ENCODE measurements at regions not wholly inside any gene's neighbourhood (a gene's known extent, or its start where the extent isn't known, plus 50 kb on each side); places are given as distances from the start of the nearest gene placed in this dataset.

DNA sequence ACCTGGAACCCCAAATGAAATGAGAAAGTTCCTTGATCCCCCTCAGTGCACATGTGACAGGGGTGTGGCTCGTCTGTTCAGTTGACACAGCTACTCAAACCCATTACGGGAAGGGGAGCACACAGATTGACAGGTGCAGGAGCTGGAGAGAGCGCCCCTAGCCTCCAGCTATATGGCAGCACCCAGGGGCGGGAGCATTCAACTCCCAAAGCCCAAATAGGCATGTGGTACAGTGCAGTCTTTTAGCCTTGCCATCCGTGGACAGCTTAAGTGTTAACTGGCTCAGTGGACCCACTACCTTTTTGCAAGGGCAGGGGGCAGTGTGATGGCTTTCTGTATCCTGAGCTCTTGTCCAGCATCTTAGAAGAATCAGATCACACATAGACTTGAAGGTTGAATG, 1374.2 kb upstream of the ALCAM start:
- Histone ChIP-seq H2BK15ac (ENCODE audit: low read depth, low read length) (no peak overlapping the region), H3K4me1 (ENCODE audit: insufficient read depth, low read length) (no peaks in the 10 kb centered on the region), H3K4ac (ENCODE audit: low read depth, low read length) (no peak overlapping the region), H2BK12ac (ENCODE audit: insufficient read length, low read depth, low read length) (no peak overlapping the region), H2BK20ac (ENCODE audit: low read depth, low read length, poor library complexity, severe bottlenecking) (no peak overlapping the region), H4K5ac (ENCODE audit: insufficient read length, low read depth, low read length) (no peak overlapping the region), H3K23ac (ENCODE audit: insufficient read length, low read depth, low read length) (no peak overlapping the region), H3K9me3 (ENCODE audit: control insufficient read depth, low read depth, low read length) (no peaks in the 10 kb centered on the region), H2BK120ac (ENCODE audit: low read depth, low read length, poor library complexity, severe bottlenecking) (no peak overlapping the region), H2BK5ac (ENCODE audit: insufficient read length, low read length) (no peak overlapping the region), H2AFZ (ENCODE audit: low read length) (no peak overlapping the region), H3K79me1 (ENCODE audit: insufficient read depth, low read depth, low read length, poor library complexity, severe bottlenecking) (no peaks in the 10 kb centered on the region), H3K14ac (ENCODE audit: insufficient read depth, low read length) (no peak overlapping the region), H3K79me2 (ENCODE audit: insufficient read depth, low read length) (no peaks in the 10 kb centered on the region), H4K20me1 (ENCODE audit: control insufficient read depth, insufficient read depth, insufficient read length) (no peaks in the 10 kb centered on the region), H3K23me2 (ENCODE audit: insufficient read length, low read depth, low read length, poor library complexity, severe bottlenecking) (no peaks in the 10 kb centered on the region), H4K91ac (ENCODE audit: insufficient read length, low read depth, low read length) (no peak overlapping the region), H3K4me2 (ENCODE audit: insufficient read depth, insufficient read length, low read length) (no peak overlapping the region), H2AK5ac (ENCODE audit: insufficient read length, low read length) (no peak overlapping the region), H3K27me3 (ENCODE audit: insufficient read depth, low read length) (no peaks in the 10 kb centered on the region), H4K8ac (replicated peaks; ENCODE audit: insufficient read length, low read depth, low read length) (no peak overlapping the region), H3K18ac (ENCODE audit: insufficient read length, low read depth, low read length) (no peak overlapping the region), H3K27ac (ENCODE audit: insufficient read length, low read depth, low read length) (no peak overlapping the region), H3K56ac (ENCODE audit: insufficient read length, low read depth, low read length) (no peak overlapping the region), H3T11ph (ENCODE audit: low read length) (no peak overlapping the region), H3K9ac (ENCODE audit: extremely low read depth, insufficient read length, low read length) (no peak overlapping the region)
- no peak overlapping the region for H3K27ac Mint-ChIP-seq
- H3K9me3 Mint-ChIP-seq, result peaks cover 0 to 1% of the 10 kb centered on the region in 2 experiments; a peak in 1 of 5 replicates
- no CpG with 5 or more reads among the region's 5 CpGs for WGBS (ENCODE audit: extremely low coverage, insufficient read length, low lambda C conversion rate)
- no peaks in the 10 kb centered on the region; the same call in 1 of the 2 replicates for H3K27me3 Mint-ChIP-seq (ENCODE audit: low read depth)
- no peaks in the 10 kb centered on the region; a peak in 1 of 7 replicates for H3K36me3 Mint-ChIP-seq (ENCODE audit: insufficient read depth in 1 of 3, low read depth in 3 of 3)
- H3K4me3 Mint-ChIP-seq, result no peak overlapping the region
- H3K4me1 Mint-ChIP-seq, result no peaks in the 10 kb centered on the region
- TF ChIP-seq, protein P1, sequence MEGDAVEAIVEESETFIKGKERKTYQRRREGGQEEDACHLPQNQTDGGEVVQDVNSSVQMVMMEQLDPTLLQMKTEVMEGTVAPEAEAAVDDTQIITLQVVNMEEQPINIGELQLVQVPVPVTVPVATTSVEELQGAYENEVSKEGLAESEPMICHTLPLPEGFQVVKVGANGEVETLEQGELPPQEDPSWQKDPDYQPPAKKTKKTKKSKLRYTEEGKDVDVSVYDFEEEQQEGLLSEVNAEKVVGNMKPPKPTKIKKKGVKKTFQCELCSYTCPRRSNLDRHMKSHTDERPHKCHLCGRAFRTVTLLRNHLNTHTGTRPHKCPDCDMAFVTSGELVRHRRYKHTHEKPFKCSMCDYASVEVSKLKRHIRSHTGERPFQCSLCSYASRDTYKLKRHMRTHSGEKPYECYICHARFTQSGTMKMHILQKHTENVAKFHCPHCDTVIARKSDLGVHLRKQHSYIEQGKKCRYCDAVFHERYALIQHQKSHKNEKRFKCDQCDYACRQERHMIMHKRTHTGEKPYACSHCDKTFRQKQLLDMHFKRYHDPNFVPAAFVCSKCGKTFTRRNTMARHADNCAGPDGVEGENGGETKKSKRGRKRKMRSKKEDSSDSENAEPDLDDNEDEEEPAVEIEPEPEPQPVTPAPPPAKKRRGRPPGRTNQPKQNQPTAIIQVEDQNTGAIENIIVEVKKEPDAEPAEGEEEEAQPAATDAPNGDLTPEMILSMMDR (conservative IDR thresholded peaks at IDR 0.05), result no peak; the same call in 2 of the 3 replicates
- peak; percentile 32 for DNase-seq
